ENCODE measurements at regions not wholly inside any gene's neighbourhood (a gene's known extent, or its start where the extent isn't known, plus 50 kb on each side); places are given as distances from the start of the nearest gene placed in this dataset.

DNA sequence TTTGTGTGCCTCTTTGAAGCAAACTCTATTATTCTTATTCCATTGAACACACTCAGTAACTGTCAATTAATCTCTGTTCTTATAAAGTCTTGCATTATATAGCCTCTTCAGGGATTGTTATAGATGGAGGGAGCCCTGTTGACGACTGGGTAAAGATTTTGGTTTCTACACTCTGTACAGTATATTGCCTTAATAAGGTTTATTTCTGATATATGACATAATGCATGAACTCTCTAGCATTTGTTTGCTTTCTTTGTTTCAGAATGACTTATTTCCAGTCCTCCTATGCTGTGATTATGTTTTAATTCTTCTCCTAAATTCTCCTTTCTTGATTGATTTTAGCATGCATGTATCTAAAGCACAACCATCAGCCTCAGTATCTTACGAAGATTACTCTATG, 494.9 kb downstream of the DIPK2A start:
- Mint-ChIP-seq H3K9me3 (no peaks in the 10 kb centered on the region), H3K4me1 (ENCODE audit: unreplicated experiment) (peaks cover 5% of the 10 kb centered on the region), H3K36me3 (no peaks in the 10 kb centered on the region), H3K27ac (no peak overlapping the region), H3K27me3 (no peaks in the 10 kb centered on the region), H3K4me3 (no peak overlapping the region)
- no peak for DNase-seq (ENCODE audit: extremely low spot score, unreplicated experiment)
- TF ChIP-seq, protein P1, sequence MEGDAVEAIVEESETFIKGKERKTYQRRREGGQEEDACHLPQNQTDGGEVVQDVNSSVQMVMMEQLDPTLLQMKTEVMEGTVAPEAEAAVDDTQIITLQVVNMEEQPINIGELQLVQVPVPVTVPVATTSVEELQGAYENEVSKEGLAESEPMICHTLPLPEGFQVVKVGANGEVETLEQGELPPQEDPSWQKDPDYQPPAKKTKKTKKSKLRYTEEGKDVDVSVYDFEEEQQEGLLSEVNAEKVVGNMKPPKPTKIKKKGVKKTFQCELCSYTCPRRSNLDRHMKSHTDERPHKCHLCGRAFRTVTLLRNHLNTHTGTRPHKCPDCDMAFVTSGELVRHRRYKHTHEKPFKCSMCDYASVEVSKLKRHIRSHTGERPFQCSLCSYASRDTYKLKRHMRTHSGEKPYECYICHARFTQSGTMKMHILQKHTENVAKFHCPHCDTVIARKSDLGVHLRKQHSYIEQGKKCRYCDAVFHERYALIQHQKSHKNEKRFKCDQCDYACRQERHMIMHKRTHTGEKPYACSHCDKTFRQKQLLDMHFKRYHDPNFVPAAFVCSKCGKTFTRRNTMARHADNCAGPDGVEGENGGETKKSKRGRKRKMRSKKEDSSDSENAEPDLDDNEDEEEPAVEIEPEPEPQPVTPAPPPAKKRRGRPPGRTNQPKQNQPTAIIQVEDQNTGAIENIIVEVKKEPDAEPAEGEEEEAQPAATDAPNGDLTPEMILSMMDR (conservative IDR thresholded peaks at IDR 0.05), result no peak

DNA sequence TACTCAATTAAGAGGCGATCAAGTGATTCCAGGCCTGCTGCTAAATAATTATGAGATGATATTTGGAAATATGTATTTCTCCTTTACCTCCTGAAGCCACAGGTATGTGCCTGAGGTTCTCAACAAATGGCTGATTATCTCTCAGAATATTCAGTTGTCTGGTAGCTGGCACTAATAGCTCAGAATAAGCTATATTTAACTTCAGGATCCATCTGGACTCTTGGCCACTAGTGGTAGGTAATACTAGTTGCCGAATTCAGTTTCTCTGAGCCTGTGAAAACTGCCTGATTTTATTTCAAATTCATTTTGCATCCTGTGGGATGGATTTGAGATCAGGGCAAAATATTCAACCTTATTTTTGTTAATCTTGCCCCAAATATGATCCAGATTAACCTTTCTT, 499.0 kb downstream of the DIPK2A start:
- Mint-ChIP-seq H3K4me1 (ENCODE audit: unreplicated experiment) (no peaks in the 10 kb centered on the region), H3K4me3 (no peak overlapping the region), H3K27me3 (no peaks in the 10 kb centered on the region), H3K9me3 (no peaks in the 10 kb centered on the region), H3K27ac (no peak overlapping the region), H3K36me3 (no peaks in the 10 kb centered on the region)
- no peak for DNase-seq (ENCODE audit: extremely low spot score, unreplicated experiment)
- TF ChIP-seq, protein P1 (conservative IDR thresholded peaks at IDR 0.05), result no peak

DNA sequence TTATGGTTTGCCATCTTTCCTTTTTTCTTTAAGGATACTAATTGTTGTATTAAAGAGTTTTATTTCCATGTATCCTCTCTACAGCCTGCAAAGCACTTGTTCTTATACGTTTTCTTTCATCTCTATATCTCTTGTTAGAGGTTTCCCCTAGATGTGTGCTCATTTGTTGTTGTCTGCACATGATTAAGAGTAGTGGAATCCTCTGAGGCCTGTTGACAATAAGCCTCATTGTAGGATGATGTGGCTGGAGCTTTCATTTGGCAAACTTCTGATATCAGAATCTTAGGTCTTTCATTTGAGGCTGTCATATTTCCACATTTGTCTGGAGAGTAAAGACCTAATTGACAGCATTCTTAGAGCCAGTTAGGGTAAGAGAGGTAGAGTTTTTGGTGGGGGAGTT, 506.0 kb downstream of the DIPK2A start:
- H3K27ac Mint-ChIP-seq, result no peak overlapping the region
- H3K27me3 Mint-ChIP-seq, result no peaks in the 10 kb centered on the region
- H3K36me3 Mint-ChIP-seq, result no peaks in the 10 kb centered on the region
- DNase-seq (ENCODE audit: extremely low spot score, unreplicated experiment), result no peak
- H3K4me1 Mint-ChIP-seq (ENCODE audit: unreplicated experiment), result no peaks in the 10 kb centered on the region
- H3K9me3 Mint-ChIP-seq, result no peaks in the 10 kb centered on the region
- H3K4me3 Mint-ChIP-seq, result no peak overlapping the region
- TF ChIP-seq, protein P1 (conservative IDR thresholded peaks at IDR 0.05), result no peak

DNA sequence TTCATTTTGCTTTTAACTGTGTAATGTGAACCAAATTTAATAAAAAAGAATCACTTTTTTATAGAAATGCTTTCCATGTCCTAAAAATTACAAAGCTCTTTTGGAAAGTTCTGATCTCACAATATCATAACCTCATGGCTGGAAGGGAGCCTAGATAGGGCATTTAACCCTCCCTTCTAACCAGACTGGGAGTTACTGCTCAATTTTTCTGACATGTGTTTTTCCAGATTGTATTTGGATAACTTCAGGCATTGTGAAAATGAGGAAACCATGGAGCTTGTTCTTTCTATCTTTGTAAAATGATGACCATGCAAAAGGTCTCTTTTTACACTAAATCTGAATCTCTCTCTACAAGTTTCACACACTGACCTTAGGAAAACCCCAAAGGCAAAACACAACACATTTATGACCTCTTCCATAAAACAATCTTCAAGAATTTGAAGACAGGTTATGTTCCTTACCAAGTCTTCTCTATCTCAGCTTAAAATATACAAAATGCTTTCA, 508.8 kb downstream of the DIPK2A start:
- Mint-ChIP-seq H3K4me1 (ENCODE audit: unreplicated experiment) (no peaks in the 10 kb centered on the region), H3K9me3 (no peaks in the 10 kb centered on the region)
- TF ChIP-seq, protein P1 (conservative IDR thresholded peaks at IDR 0.05), result no peak

DNA sequence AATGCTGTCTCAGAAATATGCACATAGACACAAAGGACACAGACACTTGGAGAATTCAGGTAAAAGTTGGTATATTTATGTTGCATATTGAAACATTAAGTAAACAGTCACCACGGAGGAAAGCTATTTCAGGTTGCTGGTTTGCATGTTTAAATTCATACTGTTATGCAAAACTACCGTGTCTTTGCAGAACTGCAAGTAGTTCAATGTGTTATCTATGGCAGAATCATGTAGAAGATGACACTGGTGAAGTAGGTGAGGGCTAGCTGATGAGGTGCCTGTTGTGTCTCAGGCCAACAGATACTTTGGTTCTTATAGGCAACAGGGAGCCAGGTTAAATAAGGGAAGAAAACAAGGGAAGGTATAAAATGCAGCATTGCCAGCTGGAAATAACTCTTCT, 511.3 kb downstream of the DIPK2A start:
- no peaks in the 10 kb centered on the region for H3K27me3 Mint-ChIP-seq
- H3K9me3 Mint-ChIP-seq, result no peaks in the 10 kb centered on the region
- no peaks in the 10 kb centered on the region for H3K36me3 Mint-ChIP-seq
- no peak overlapping the region for H3K4me3 Mint-ChIP-seq
- DNase-seq (ENCODE audit: extremely low spot score, unreplicated experiment), result no peak
- no peak overlapping the region for H3K27ac Mint-ChIP-seq
- no peaks in the 10 kb centered on the region for H3K4me1 Mint-ChIP-seq (ENCODE audit: unreplicated experiment)
- TF ChIP-seq, protein P1 (conservative IDR thresholded peaks at IDR 0.05), result no peak

More for the DNA sequence above, 508.8 kb downstream of the DIPK2A start:
- H3K27ac Mint-ChIP-seq, result no peak overlapping the region
- H3K4me3 Mint-ChIP-seq, result no peak overlapping the region
- H3K27me3 Mint-ChIP-seq, result no peaks in the 10 kb centered on the region
- no peak for DNase-seq (ENCODE audit: extremely low spot score, unreplicated experiment)
- no peaks in the 10 kb centered on the region for H3K36me3 Mint-ChIP-seq

DNA sequence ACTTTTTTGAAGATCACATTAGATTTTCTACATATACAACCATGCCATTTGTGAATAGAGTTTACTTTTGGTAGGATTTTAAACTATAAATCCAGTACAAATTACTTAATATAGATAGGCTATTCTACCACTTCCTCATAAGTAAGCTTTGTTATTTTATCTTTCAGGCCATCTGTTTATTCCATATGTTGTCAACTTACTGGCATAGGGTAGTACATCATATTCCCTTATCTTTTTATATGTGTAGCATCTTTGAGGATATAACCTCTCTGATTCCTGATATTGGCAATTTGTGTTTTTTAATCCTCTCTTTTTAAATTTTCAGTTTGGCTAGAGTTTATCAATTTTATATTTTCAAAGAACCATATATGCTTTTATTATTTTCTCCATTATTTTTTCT, 515.4 kb downstream of the DIPK2A start:
- TF ChIP-seq, protein P1 (conservative IDR thresholded peaks at IDR 0.05), result no peak
- H3K27ac Mint-ChIP-seq, result no peak overlapping the region
- no peaks in the 10 kb centered on the region for H3K9me3 Mint-ChIP-seq
- no peaks in the 10 kb centered on the region for H3K36me3 Mint-ChIP-seq
- H3K4me3 Mint-ChIP-seq, result no peak overlapping the region
- no peak for DNase-seq (ENCODE audit: extremely low spot score, unreplicated experiment)
- H3K4me1 Mint-ChIP-seq (ENCODE audit: unreplicated experiment), result no peaks in the 10 kb centered on the region
- no peaks in the 10 kb centered on the region for H3K27me3 Mint-ChIP-seq
